Endothelial cell of umbilical vein (primary cell): ENCODE measurements at regions not wholly inside any gene's neighbourhood (a gene's known extent, or its start where the extent isn't known, plus 50 kb on each side); places are given as distances from the start of the nearest gene placed in this dataset.

Experiments used
- BruUV-seq: library from RNA; stranded (reverse); fragments of 400-500 nt; replicated peaks from 2 replicates; lab custom pipeline; 2021; lab: Mats Ljungman, UMichigan
- CTCF ChIA-PET: fragments of 300-600, 350-600 bp; sonication (Branson Sonifier 250); formaldehyde crosslinking; loops from one replicate; lab custom pipeline; 2021; ENCODE audit warnings: antibody characterized with exemption, inconsistent platforms; lab: Charles Lee
- POLR2A ChIA-PET: fragments of 300-600, 350-600 bp; sonication (Branson Sonifier 250); formaldehyde crosslinking; loops from one replicate; lab custom pipeline; 2021; ENCODE audit warnings: antibody characterized with exemption, inconsistent platforms; lab: Charles Lee
- DNase-seq: peaks from one replicate; pipeline ENCODE4 v3.0.0-alpha.2; 2011; ENCODE audit warnings: low read depth, low spot score
- FAIRE-seq: peaks from 2 replicates; lab custom pipeline; 2011; peaks lifted over from hg19 to GRCh38; lab: Jason Lieb, UNC
- H2AFZ ChIP-seq: 2 replicates; pipeline ENCODE4 v1.6.0; 2012; ENCODE audit warnings: low read depth, low read length, control low read depth, inconsistent platforms
- H3K27ac ChIP-seq: 2 replicates; pipeline ENCODE4 v1.5.1; 2011; ENCODE audit warnings: low read depth, mild to moderate bottlenecking, control low read depth, low read length, moderate library complexity; ENCODE audit not compliant: insufficient read depth
- H3K27me3 ChIP-seq, 2 experiments: 2 replicates each; pipeline versions ENCODE4 v1.6.0 to v1.6.1; 2011; ENCODE audit warnings: low read length in 2 of 2, mixed read lengths in 1 of 2; ENCODE audit not compliant: control insufficient read depth in 2 of 2, insufficient read depth in 2 of 2
- H3K36me3 ChIP-seq, 2 experiments: 2 replicates in 1 of 2; 3 replicates in 1 of 2; pipeline ENCODE4 v1.5.1; 2011; ENCODE audit warnings: low read length in 2 of 2, mild to moderate bottlenecking in 1 of 2, moderate library complexity in 1 of 2; ENCODE audit not compliant: control insufficient read depth in 2 of 2, insufficient read depth in 2 of 2; ENCODE audit errors: extremely low read depth in 1 of 2
- H3K4me1 ChIP-seq: 3 replicates; pipeline ENCODE4 v1.5.1; 2011; ENCODE audit warnings: mild to moderate bottlenecking, low read length; ENCODE audit not compliant: control insufficient read depth, insufficient read depth; ENCODE audit errors: extremely low read depth
- H3K4me2 ChIP-seq: 2 replicates; pipeline ENCODE4 v1.6.1; 2011; ENCODE audit warnings: low read length, control low read depth, mixed read lengths; ENCODE audit not compliant: insufficient read depth
- H3K4me3 ChIP-seq, 3 experiments: fragments of 200-600 bp in 1 of 3; sonication (generic), shearing (Covaris generic) in 1 of 3; replicated peaks in 1 of 3; 2 replicates each; pipeline ENCODE4 v1.5.1; 2011 to 2016; ENCODE audit warnings: control low read depth in 3 of 3, low read length in 3 of 3, mild to moderate bottlenecking in 2 of 3, inconsistent platforms in 1 of 3, low read depth in 1 of 3, moderate library complexity in 1 of 3; ENCODE audit not compliant: insufficient read depth in 1 of 3
- H3K79me2 ChIP-seq: 2 replicates; pipeline ENCODE4 v1.6.0; 2012; ENCODE audit warnings: low read length, inconsistent platforms; ENCODE audit not compliant: control insufficient read depth, insufficient read depth
- H3K9ac ChIP-seq: replicated peaks from 2 replicates; pipeline ENCODE3; 2011; ENCODE audit warnings: low read length, control low read depth; ENCODE audit not compliant: insufficient read depth; ENCODE audit errors: extremely low read depth
- H3K9me1 ChIP-seq: replicated peaks from 3 replicates; pipeline ENCODE4 v1.6.0; 2011; ENCODE audit warnings: mild to moderate bottlenecking, low read length; ENCODE audit not compliant: control insufficient read depth, insufficient read depth; ENCODE audit errors: extremely low read depth
- H3K9me3 ChIP-seq: replicated peaks from 2 replicates; pipeline ENCODE4 v1.5.1; 2012; ENCODE audit warnings: low read length, inconsistent platforms; ENCODE audit not compliant: control insufficient read depth, insufficient read depth
- H4K20me1 ChIP-seq: replicated peaks from 2 replicates; pipeline ENCODE3; 2011; ENCODE audit warnings: mild to moderate bottlenecking, low read length; ENCODE audit not compliant: control insufficient read depth, insufficient read depth; ENCODE audit errors: extremely low read depth
- CTCF ChIP-seq, 2 donors: IDR thresholded peaks; 1 replicate in 1 of 2; 2 replicates in 1 of 2; pipeline ENCODE4 v1.5.1; 2011; ENCODE audit warnings: low read length in 2 of 2, mild to moderate bottlenecking in 2 of 2, moderate library complexity in 2 of 2, control low read depth in 1 of 2, inconsistent platforms in 1 of 2, low read depth in 1 of 2; ENCODE audit not compliant: insufficient read depth in 1 of 2; ENCODE audit errors: extremely low read depth in 1 of 2
- EZH2 ChIP-seq: IDR thresholded peaks from 2 replicates; pipeline ENCODE4 v1.6.1; 2012; ENCODE audit warnings: borderline replicate concordance, low read depth, mild to moderate bottlenecking, moderate library complexity, low read length, inconsistent platforms; ENCODE audit not compliant: severe bottlenecking
- FOS ChIP-seq: IDR thresholded peaks from 2 replicates; pipeline ENCODE4 v1.6.1; 2011; ENCODE audit warnings: mild to moderate bottlenecking, low read length, moderate library complexity, borderline replicate concordance; ENCODE audit not compliant: insufficient read depth
- GATA2 ChIP-seq: IDR thresholded peaks from 2 replicates; pipeline ENCODE4 v1.7.0; 2011; ENCODE audit warnings: low read depth, mild to moderate bottlenecking, moderate library complexity, mixed read lengths, low read length; ENCODE audit not compliant: insufficient read length, insufficient read depth
- JUN ChIP-seq: IDR thresholded peaks from 2 replicates; pipeline ENCODE4 v1.6.1; 2011; ENCODE audit warnings: borderline replicate concordance, low read depth; ENCODE audit not compliant: insufficient read length, insufficient read depth
- POLR2AphosphoS5 ChIP-seq: IDR thresholded peaks from 2 replicates; pipeline ENCODE4 v1.6.1; 2012; ENCODE audit warnings: low read depth, mild to moderate bottlenecking, control low read depth, low read length, moderate library complexity; ENCODE audit not compliant: insufficient read depth
- dilution Hi-C: fragments of 300-500 bp; cut with MboI; formaldehyde crosslinking; loops from one replicate; pipeline ENCODE4 v1.15.0; 2019; ENCODE audit warnings: low sequenced_read_pairs; ENCODE audit not compliant: extremely low pct_ligation_motif_present
- intact Hi-C: fragments of 100-400 bp; cut with micrococcal nuclease; formaldehyde crosslinking; loops from one replicate; pipeline ENCODE4 v1.10.0; 2022
- TF ChIP-seq, protein P1 (sequence below): IDR thresholded peaks from 2 replicates; pipeline ENCODE4 v1.6.1; 2011; ENCODE audit not compliant: insufficient read depth, insufficient read length

GRCh38 chr9:89929315-89929672 is 324.5 kb downstream of the GADD45G start:
- H3K79me2 ChIP-seq = no peaks in the 10 kb centered on the region
- ChIA-PET POLR2A (no interaction called here), CTCF (interaction anchor here (1.0 to 11.7 kb wide), 3 partner anchors 9 to 332 kb away, joined by 3 to 113 read pairs (median 4); partner anchors contain the start of gene GADD45G)
- FAIRE-seq = no peak
- H3K9ac ChIP-seq = no peak overlapping the region
- no peak for DNase-seq
- no peaks in the 10 kb centered on the region for H3K9me1 ChIP-seq
- H3K4me3 ChIP-seq = no peak overlapping the region
- no peak for TF ChIP-seq CTCF (IDR thresholded peaks at IDR 0.05; ENCODE audit: extremely low read depth in 1 of 2, insufficient read depth in 1 of 2, low read depth in 1 of 2, low read length in 2 of 2)
- TF ChIP-seq EZH2 = no peak
- TF ChIP-seq GATA2 = no peak
- TF ChIP-seq, protein P1, sequence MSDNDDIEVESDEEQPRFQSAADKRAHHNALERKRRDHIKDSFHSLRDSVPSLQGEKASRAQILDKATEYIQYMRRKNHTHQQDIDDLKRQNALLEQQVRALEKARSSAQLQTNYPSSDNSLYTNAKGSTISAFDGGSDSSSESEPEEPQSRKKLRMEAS = no peak
- TF ChIP-seq JUN = no peak
- TF ChIP-seq POLR2AphosphoS5 = no peak
- no peak for TF ChIP-seq FOS
- H4K20me1 ChIP-seq = no peaks in the 10 kb centered on the region
- H3K9me3 ChIP-seq = no peaks in the 10 kb centered on the region
- no peak overlapping the region for H2AFZ ChIP-seq
- H3K4me1 ChIP-seq = peaks cover 6% of the 10 kb centered on the region
- no peak overlapping the region for H3K27ac ChIP-seq
- H3K36me3 ChIP-seq = no peaks in the 10 kb centered on the region
- intact Hi-C loops (no loop called here), dilution Hi-C loops (no loop called here)
- no TSS peak for BruUV-seq
- H3K27me3 ChIP-seq = no peaks in the 10 kb centered on the region
- no peak overlapping the region for H3K4me2 ChIP-seq
